GM21390 (cell line): ENCODE measurements at regions not wholly inside any gene's neighbourhood (a gene's known extent, or its start where the extent isn't known, plus 50 kb on each side); places are given as distances from the start of the nearest gene placed in this dataset.

Source experiments
- ATAC-seq: cut with Tn5 transposase; IDR thresholded peaks from one replicate; pipeline ENCODE4 v1.9.1; 2021; ENCODE audit not compliant: unreplicated experiment

DNA sequence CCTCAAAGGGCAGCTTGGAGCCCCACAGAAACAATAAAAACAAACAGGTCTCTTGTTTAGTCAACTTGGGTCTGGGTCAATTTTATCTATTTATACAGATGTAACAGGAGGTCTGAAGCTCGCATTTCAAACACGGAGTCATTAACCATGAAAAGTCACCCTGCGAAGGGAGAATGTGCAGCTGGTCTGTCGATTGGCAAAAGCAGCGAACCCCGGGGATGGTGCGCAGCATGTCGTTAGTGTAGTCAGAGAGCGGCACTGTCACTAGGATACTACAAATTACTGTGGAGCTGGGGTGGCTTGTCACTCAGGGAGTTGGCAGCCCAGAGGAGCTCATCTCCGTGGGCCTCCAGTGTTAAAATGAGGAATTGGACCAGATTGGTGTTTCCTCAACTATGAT is 190.4 kb upstream of the ARG1 start:
- ATAC-seq = no peak

GRCh38 chr6:131383421-131384411 is 189.3 kb upstream of the ARG1 start:
- no peak for ATAC-seq

- no peak for ATAC-seq
Observed at GRCh38 chr6:131387562-131388447, 185.2 kb upstream of the ARG1 start.

DNA sequence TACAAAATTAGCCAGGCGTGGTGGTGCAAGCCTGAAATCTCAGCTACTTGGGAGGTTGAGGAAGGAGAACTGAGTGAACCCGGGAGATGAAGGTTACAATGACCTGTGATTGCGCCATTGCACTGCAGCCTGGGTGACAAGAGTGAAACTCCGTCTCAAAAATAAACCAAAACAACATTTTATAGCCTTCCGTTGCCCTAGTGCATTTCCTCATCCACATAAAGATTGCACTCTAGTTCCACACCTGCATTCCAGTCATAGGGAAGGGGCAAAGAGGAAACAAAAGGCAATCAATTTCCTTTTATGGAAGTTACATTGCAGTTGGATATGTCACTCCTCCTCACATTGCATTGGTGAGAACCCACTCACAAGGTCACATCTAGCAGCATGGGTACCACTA is 182.7 kb upstream of the ARG1 start:
- no peak for ATAC-seq

- ATAC-seq = no peak
Observed at GRCh38 chr6:131391116-131391515, 181.9 kb upstream of the ARG1 start.

- ATAC-seq = no peak
Observed at GRCh38 chr6:131393433-131393832, 179.6 kb upstream of the ARG1 start.

DNA sequence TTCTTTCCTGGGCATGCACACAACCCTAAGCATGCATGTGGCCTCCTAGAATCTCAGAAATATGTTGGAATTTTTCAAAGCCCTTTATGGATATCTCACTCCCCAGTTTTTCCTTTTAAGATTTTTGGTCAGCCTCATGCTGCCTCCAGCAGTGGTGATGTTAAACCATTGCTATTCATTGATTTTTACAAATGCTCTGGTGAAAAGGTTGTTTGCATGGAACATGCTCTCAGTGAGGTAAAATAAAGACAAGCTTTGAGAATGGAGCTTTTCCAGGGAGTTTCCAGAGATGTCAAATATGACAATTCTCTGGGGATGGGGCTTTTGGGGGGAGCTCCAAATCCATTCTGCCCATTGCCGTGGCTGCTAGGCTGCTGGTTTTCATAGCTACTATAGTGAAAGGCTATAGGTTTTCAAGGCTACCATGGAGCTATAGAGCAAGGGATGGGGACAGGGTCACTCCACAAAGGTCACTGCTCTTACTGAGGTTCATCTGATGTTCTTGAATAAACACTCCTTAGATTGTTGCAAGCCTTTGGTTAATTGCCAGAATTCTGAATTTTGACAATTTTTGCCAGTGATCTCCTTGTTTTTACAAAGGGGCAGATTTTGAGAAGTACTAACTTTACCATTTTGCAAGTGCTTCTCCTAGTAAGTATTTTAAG is 178.1 kb upstream of the ARG1 start:
- no peak for ATAC-seq

DNA sequence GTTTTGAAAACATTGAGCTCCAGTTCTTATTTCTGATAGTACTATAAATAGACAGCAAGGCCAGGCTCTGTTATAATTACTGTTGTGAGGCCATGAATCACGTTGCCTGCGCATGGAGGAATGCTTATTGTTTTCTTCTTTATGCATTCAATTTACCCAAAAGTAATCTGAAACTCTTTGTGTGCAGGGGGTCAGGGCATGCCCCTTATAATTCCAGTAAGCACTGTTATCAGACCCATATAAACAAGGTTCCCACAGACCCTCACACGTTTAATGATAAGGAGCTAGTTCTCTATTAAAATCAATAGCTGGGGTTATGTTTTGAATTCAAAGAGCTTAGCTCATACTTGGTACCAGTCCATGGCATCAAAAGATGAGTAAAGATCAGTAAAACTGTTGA is 174.8 kb upstream of the ARG1 start:
- no peak for ATAC-seq

DNA sequence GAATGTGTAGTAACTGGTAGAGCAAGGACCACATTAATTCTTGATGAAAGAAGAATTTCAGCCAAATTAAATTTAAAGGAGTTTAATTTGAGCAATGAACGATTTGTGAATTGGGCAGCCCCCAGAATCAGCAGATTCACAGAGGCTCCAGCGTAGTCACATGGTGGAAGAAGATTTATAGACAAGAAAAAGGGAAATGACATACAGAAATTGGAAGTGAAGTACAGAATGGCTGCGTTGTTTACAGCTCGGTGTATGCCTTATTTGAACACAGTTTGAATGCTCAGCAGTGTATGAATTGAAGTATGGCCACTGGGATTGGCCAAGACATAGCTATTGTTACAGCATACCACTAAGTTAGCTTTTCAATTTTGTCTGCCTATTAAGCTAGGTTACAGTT is 173.6 kb upstream of the ARG1 start:
- ATAC-seq = no peak

- no peak for ATAC-seq
Observed at GRCh38 chr6:131400054-131400778, 172.8 kb upstream of the ARG1 start.

DNA sequence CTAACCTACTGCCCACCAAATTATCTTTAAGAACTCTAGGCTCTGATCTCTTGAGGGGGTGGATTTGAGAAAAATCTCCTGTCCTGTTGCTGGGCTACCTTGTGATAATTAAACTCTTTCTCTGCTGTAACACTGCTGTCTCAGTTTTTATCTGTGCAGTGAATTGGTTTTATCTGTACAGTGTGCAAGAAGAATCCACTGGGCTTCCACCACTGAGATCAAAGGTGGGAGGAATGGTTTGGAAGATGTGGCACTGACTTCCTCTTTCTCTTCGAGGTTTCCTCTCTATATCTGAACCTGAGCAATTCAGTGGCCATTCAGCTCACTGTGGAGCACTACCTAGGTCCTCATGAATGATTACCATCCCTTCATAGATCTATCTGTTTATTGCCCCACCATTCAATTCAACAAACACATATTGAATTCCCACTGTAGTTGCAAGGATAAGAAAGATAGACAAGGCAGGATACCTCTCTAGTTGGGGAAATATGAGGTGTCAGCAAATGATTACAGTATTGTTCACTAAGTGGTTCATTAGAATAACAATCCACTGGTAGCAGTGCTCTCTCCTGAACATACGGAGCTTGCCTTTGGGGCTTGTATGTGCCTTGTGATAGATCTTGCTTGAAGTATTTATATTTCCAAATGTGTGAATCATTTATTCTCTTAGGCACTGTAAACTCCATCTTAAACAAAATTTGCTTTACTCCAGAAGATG is 172.1 kb upstream of the ARG1 start:
- no peak for ATAC-seq

DNA sequence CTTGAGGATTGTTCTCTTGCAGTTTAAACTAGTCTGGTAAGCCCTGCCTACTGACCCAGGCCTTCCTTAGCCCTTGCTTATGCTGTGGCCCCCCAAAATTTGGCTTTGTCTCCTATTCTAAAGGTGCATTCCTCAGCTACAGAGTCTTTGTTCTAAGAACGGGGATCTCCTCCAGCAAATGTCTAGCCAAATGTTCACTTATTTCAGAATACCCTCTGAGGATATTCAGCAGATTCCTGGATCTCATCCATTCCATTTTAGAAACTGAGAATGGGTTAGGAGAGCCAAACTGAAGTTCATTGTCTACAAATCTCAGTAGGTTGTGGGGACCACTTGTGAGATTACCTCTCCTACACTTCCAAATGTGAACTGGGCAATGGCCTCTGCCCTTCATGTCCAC is 164.2 kb upstream of the ARG1 start:
- ATAC-seq = no peak

- no peak for ATAC-seq
Observed at GRCh38 chr6:131410785-131411184, 162.2 kb upstream of the ARG1 start.

DNA sequence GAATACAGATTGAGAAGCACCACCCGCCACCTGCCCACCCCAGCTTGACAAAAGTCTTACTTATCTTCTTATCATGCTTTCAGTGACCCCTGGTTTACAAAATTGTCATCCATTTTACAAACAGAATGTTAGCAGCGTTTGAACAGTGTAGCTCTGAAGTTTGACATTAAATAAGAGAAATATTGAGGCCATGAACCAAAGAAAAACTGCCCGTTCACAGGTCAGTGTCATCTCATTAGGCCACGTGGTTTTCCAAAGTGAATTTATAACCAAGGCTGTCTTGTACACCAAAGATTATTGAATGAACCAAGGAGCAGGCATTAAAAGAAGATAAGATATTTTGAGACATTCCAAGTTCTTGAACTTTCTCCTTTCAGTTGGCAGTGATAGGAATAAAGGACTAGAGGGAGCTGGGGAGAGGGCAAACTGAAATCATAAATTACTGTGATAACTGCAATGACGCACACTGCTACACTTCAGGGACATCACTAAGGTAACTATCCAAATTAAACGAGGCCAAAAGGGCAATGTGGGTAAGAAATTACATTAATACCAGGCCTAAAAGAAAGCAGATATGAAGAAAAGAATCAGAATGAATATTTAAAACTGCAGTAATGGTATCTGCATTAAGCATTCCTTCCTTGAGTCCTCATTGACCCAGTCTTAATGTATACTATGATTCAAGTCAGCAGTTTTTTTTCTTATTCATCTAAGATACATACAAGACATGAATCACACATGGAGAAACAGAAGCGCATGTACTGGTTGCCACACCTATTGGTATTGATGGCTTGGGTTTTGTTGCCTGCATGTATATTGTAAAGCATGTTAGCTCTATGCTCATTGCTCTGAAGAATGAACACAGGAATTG is 159.8 kb upstream of the ARG1 start:
- no peak for ATAC-seq

GRCh38 chr6:131413831-131414191 is 159.2 kb upstream of the ARG1 start:
- no peak for ATAC-seq

- ATAC-seq = no peak
Observed at GRCh38 chr6:131414956-131415355, 158.1 kb upstream of the ARG1 start.

- ATAC-seq = no peak
Observed at GRCh38 chr6:131418441-131418840, 154.6 kb upstream of the ARG1 start.

- ATAC-seq = no peak
Observed at GRCh38 chr6:131419702-131420101, 153.3 kb upstream of the ARG1 start.

DNA sequence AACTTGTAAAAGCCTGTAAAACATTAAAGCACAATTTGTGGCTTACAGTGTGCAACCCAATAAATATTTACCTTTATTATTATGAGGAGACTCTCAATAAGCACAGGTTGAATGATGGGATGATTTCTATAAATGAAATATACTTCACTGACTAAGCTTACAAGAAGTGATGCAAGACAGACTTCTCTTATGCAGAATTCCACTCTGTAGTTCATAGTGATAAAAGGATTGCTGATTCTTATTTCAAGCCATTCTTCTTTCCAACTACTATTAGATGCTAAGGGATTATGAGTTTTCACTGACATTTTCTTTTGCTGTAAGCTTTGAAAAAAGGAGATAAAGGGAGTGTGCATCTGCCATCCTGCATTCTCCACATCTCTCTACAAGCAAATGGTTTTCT is 149.0 kb upstream of the ARG1 start:
- no peak for ATAC-seq
